Neural progenitor cell (in vitro differentiated cells): ENCODE measurements at regions not wholly inside any gene's neighbourhood (a gene's known extent, or its start where the extent isn't known, plus 50 kb on each side); places are given as distances from the start of the nearest gene placed in this dataset.

Source experiments
- EZH2 ChIP-seq: fragments of 200-600 bp; sonication (generic); IDR thresholded peaks from 2 replicates; pipeline ENCODE4 v1.6.1; 2017; ENCODE audit warnings: antibody characterized with exemption, mild to moderate bottlenecking, moderate library complexity
- EZH2phosphoT487 ChIP-seq: fragments of 200-600 bp; sonication (generic); IDR thresholded peaks from 2 replicates; pipeline ENCODE4 v1.6.1; 2017; ENCODE audit warnings: antibody characterized with exemption
- TF ChIP-seq, protein P1 (sequence below): fragments of 200-600 bp; sonication (generic); IDR thresholded peaks from 2 replicates; pipeline ENCODE4 v1.5.1; 2017; ENCODE audit warnings: antibody characterized with exemption, mild to moderate bottlenecking

DNA sequence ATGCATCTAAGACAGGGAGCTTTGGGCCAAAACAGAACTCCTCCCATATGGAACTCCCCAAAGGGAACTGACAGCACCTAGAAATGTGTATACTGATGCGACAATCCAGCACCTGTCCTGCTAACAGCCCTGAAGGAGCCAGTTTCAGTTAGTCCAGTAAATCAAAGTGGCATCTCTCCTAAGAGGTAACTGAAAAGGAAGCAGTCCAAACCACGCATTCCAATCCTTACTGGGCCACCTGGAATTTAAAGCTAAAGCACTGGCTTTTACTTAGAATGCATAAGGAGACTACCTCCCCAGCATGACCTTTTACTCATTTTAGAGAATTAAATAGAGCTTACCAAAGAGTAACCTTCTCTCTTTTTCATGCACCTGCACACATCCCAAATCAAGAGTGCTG is 586.8 kb upstream of the PITX2 start:
- TF ChIP-seq, protein P1, sequence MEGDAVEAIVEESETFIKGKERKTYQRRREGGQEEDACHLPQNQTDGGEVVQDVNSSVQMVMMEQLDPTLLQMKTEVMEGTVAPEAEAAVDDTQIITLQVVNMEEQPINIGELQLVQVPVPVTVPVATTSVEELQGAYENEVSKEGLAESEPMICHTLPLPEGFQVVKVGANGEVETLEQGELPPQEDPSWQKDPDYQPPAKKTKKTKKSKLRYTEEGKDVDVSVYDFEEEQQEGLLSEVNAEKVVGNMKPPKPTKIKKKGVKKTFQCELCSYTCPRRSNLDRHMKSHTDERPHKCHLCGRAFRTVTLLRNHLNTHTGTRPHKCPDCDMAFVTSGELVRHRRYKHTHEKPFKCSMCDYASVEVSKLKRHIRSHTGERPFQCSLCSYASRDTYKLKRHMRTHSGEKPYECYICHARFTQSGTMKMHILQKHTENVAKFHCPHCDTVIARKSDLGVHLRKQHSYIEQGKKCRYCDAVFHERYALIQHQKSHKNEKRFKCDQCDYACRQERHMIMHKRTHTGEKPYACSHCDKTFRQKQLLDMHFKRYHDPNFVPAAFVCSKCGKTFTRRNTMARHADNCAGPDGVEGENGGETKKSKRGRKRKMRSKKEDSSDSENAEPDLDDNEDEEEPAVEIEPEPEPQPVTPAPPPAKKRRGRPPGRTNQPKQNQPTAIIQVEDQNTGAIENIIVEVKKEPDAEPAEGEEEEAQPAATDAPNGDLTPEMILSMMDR = no peak
- no peak for TF ChIP-seq EZH2phosphoT487
- no peak for TF ChIP-seq EZH2
